HEK293 (cell line): ENCODE measurements at regions not wholly inside any gene's neighbourhood (a gene's known extent, or its start where the extent isn't known, plus 50 kb on each side); places are given as distances from the start of the nearest gene placed in this dataset.

Experiments
- CTCF ChIP-seq: fragments of 450-650 bp; formaldehyde crosslinking; IDR thresholded peaks from 2 replicates; pipeline ENCODE4 v1.5.1; 2016; ENCODE audit warnings: missing biosample characterization, missing genetic modification characterization
- ZNF26 ChIP-seq: fragments of 450-650 bp; formaldehyde crosslinking; IDR thresholded peaks from 2 replicates; pipeline ENCODE4 v1.5.1; 2016; ENCODE audit warnings: missing biosample characterization, missing genetic modification characterization
- ZNF626 ChIP-seq: fragments of 450-650 bp; sonication (Bioruptor Pico); formaldehyde crosslinking; IDR thresholded peaks from 2 replicates; pipeline ENCODE4 v1.5.1; 2018; ENCODE audit warnings: missing biosample characterization, missing genetic modification characterization, inconsistent platforms

GRCh38 chr15:48060396-48060795, 60.4 kb upstream of the SLC24A5 start:
- no peak for TF ChIP-seq ZNF26 (tag by site-specific recombination)
- no peak for TF ChIP-seq CTCF (tag by site-specific recombination)
- no peak for TF ChIP-seq ZNF626 (tag by site-specific recombination)
